Retina (tissue), 1 donor: ENCODE measurements at regions not wholly inside any gene's neighbourhood (a gene's known extent, or its start where the extent isn't known, plus 50 kb on each side); places are given as distances from the start of the nearest gene placed in this dataset.
A peak's percentile ranks its signal among the peaks of the same experiment; 100 is the strongest.
"Not testable (repeated sequence)": the region's sequence is repeated elsewhere in the genome, so short reads cannot be mapped to it uniquely, and the experiment has no call there.

Source experiments
- DNase-seq: peaks from one replicate; pipeline ENCODE4 v3.0.0-alpha.2; 2016

DNA sequence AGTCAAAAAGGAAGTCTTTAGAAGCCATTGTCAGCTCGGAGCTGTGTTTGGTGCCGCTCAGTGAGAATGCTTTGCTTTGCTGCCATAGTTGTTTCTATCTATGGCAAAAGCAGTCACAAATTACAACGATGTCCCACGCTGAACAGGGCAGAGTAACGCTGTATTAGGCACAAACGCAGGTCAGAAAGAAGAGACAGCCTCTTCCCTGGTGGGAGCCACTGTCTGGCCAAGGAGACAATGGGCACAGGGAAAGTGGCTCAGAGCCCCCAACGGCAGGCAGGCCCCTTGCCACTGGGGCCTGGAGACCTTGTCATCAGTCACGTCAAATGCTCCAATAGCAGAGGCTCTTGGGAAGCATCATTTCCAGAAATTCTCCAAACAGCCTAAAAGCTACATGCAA lies 244.2 kb downstream of the TEX29 start:
- DNase-seq: no peak

GRCh38 chr13:111565400-111565799 lies 245.0 kb downstream of the TEX29 start:
- no peak for DNase-seq

DNA sequence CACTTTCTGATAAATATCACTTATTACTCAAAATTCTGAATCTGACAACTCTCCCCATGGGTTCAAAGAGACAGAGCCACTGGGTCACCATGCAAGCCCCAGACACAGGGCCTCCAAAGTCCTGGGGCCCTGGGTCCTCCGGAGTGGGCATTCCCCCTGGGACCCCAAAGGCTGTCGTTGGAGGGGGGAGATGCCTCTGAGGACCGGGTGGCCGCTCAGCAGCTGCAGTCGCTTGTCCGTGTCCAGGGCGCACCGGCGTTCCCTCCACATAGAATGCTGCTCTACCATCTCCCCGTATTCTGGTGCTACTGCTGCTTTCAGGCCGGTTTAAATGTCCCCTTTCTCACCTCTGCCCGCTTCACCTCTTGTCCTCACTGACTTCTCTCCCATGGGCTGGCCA lies 246.1 kb downstream of the TEX29 start:
- DNase-seq: no peak

- DNase-seq: no peak
These were observed 247.2 kb downstream of the TEX29 start for GRCh38 chr13:111567637-111568036.

GRCh38 chr13:111568290-111568689 lies 247.8 kb downstream of the TEX29 start:
- no peak for DNase-seq

GRCh38 chr13:111570911-111571310 lies 250.5 kb downstream of the TEX29 start:
- DNase-seq: no peak

- DNase-seq: peak; percentile 69
These were observed 252.7 kb downstream of the TEX29 start for GRCh38 chr13:111572956-111573761.

DNA sequence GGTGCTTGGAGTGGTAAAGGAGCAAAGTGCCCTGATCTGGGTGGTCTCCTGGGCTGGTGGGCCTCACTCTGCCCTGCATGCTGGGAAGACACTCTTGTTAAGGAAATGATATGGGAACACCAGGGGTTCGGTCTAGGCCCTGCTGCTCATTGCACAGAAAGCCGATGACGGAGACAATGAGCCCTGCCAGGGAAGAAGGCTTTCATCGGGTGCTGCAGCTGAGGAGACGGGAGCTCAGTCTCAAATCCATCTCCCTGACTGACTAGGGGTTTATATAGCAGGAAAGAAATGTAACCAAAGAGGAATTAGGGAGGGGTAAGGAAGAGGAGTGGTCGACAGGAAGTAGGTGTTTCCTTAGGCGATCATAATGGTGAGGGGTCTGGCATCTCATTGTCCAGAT lies 253.4 kb downstream of the TEX29 start:
- no peak for DNase-seq

DNA sequence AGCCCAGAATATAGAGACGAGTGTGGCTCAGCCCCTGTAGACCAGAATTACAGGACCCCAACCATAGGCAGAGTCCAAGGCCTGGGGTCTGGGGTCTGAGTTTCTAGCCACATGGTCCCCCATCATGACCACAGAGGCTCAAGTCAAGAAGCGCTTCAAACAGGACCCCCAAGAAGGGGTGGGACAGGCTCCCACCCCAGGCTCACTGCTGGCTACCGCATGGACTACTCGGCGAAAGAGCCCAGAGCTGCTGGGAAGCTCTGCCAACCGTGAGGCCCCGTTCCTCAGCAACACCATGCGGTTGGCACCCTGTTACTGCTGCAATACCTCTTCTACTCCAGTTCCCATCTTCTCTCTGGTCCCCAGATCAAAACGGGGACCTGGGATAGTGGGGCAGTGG lies 254.8 kb downstream of the TEX29 start:
- DNase-seq: no peak

- no peak for DNase-seq
These were observed 255.3 kb downstream of the TEX29 start for GRCh38 chr13:111575719-111576118.

DNA sequence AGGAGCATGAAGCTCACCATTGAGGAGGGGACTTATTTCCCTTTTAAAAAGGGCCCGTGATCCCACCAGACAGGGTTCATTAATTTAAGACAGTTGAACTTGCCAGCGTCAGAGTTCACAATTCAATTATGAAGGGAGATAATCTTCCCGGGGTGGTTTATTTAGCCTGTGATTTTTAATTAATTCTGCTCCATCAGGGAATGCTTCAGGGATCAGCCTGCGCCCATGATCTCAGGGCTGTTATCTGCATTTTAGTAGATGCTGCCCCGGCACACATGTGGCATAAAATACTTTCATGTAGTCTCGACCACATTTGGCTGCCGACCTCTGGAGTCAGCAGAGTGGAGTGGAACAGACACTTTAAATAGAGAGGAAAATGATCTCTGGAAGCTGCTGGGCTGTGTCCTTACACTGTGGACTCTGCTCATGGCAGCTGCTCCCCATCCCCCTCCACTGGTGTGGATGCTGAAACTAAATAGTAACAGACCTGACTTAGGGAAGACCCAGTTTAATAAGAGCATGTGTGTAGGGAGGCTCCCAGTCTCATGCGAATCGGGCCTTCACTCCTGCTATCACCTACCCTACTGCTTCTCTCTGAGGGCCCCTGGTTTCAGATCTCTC lies 256.9 kb downstream of the TEX29 start:
- no peak for DNase-seq

- DNase-seq: no peak
These were observed 257.6 kb downstream of the TEX29 start for GRCh38 chr13:111577956-111578605.

DNA sequence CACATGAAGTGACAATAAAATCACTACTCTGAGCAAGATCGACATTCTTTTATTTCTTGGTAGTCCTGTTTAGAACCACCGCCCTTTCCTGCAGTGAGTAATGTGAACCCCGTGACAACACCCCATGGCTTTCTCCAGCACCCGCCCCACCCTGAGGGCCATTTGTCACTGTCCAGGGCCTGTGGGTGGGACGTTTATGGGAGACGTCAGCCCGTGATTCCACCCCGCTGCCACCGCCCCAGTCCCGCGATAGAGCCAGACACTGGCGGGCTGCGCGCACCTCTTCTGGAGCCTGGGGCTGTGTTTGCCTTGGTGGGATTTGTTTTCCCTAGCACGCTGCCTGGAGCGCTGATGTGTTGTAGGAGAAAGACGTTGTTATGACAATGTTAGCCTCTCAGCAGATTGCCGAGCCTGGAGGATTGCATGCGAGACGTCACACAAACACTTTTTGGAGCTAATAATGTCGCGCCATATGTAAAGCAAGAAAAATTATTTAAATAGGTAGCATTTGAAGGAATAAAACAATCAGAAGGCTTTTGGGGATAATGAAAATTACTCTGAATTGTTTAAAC lies 263.7 kb downstream of the TEX29 start:
- DNase-seq: no peak

- no peak for DNase-seq
These were observed 264.4 kb downstream of the TEX29 start for GRCh38 chr13:111584870-111585269.

GRCh38 chr13:111586291-111586690 lies 265.8 kb downstream of the TEX29 start:
- no peak for DNase-seq

DNA sequence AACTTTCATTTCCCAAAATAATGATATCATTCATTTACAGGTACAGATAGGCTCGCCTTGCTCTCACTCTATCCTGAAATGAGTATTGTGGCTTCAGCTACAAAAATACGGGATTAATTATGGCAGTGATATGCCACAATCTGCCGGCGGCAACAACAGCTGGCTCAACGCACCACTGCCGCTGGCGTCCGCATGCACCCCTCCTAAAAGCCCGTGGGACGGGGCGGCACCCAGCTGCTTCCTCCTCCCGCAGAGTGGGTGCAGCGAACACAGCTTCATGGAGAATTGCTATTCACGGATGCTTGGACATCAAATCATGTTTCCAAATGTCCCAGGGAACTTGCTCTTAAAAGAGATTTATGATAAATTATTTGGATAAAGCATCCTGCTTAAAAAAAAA lies 266.8 kb downstream of the TEX29 start:
- no peak for DNase-seq

GRCh38 chr13:111589321-111589720 lies 268.9 kb downstream of the TEX29 start:
- DNase-seq: no peak

GRCh38 chr13:111589992-111590391 lies 269.6 kb downstream of the TEX29 start:
- no peak for DNase-seq

GRCh38 chr13:111590796-111591195 lies 270.4 kb downstream of the TEX29 start:
- DNase-seq: no peak

- not testable (repeated sequence) for DNase-seq
These were observed 273.0 kb downstream of the TEX29 start for GRCh38 chr13:111593490-111593889.

GRCh38 chr13:111594606-111595005 lies 274.2 kb downstream of the TEX29 start:
- no peak for DNase-seq

DNA sequence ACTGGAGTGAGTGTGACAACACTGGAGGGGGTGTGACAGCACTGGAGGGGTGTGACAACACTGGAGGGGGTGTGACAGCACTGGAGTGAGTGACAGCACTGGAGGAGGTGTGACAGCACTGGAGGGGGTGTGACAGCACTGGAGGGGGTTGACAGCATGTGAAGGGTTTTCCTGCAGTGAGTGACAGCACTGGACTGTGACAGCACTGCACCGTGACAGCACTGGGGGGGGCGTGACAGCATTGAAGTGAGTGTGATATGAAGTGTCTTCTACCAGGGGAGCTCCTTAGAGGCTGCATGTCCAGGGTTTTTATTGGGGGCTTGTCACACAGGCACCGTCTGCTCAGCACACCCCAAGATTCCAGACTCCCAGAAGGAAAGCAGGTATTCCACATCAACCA lies 274.8 kb downstream of the TEX29 start:
- DNase-seq: no peak

- no peak for DNase-seq
These were observed 275.3 kb downstream of the TEX29 start for GRCh38 chr13:111595791-111596190.

- peak; percentile 20 for DNase-seq
These were observed 276.8 kb downstream of the TEX29 start for GRCh38 chr13:111597191-111597611.
